Muscle layer of colon (tissue), 2 donors: ENCODE measurements at regions not wholly inside any gene's neighbourhood (a gene's known extent, or its start where the extent isn't known, plus 50 kb on each side); places are given as distances from the start of the nearest gene placed in this dataset.
"Not testable (repeated sequence)": the region's sequence is repeated elsewhere in the genome, so short reads cannot be mapped to it uniquely, and the experiment has no call there.

Source experiments
- H3K27ac ChIP-seq: one replicate; pipeline ENCODE4 v1.7.0; 2013; ENCODE audit warnings: low read depth, mild to moderate bottlenecking, low read length, moderate library complexity
- H3K27me3 ChIP-seq, 2 donors: one replicate each; pipeline ENCODE4 v1.7.0; 2013; ENCODE audit warnings: low read length in 2 of 2, mild to moderate bottlenecking in 2 of 2; ENCODE audit not compliant: insufficient read depth in 2 of 2, control insufficient read depth in 1 of 2
- H3K36me3 ChIP-seq: one replicate; pipeline ENCODE4 v1.7.0; 2013; ENCODE audit warnings: mild to moderate bottlenecking, low read length; ENCODE audit not compliant: insufficient read depth
- H3K4me1 ChIP-seq: one replicate; pipeline ENCODE4 v1.7.0; 2013; ENCODE audit warnings: mild to moderate bottlenecking, low read length; ENCODE audit not compliant: insufficient read depth
- H3K4me3 ChIP-seq, 2 donors: one replicate each; pipeline ENCODE4 v1.7.0; 2013; ENCODE audit warnings: low read length in 2 of 2, low read depth in 1 of 2, mild to moderate bottlenecking in 1 of 2, moderate library complexity in 1 of 2
- H3K9ac ChIP-seq: one replicate; pipeline ENCODE4 v1.7.0; 2013; ENCODE audit warnings: low read length
- H3K9me3 ChIP-seq: one replicate; pipeline ENCODE4 v1.7.0; 2013; ENCODE audit warnings: mild to moderate bottlenecking, low read length
- donor health status: abdominal sarcoma.
- donor health status: Adenocarcinoma of cecum.

DNA sequence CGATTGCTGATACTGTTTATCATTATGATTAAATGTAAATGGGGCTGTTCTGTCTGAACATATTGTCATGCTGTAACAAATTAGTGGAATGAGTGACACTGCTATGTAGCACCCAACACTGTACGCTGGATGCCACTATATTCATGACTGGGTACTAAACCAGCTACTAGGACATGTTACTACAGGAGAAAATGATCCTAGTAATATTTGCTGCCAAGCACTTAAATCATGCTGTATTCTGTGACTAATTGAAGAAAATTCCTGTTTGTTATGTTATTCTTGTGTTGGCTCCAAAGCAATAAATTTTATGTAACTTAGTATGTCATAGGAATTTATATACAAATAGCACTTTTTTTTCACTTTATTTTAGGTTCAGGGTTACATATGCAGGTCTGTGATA, 804.2 kb downstream of the CENPC start:
- Histone ChIP-seq H3K9me3 (no peaks in the 10 kb centered on the region), H3K4me3 (no peak overlapping the region), H3K9ac (no peak overlapping the region), H3K27me3 (no peaks in the 10 kb centered on the region), H3K4me1 (no peaks in the 10 kb centered on the region), H3K27ac (no peak overlapping the region), H3K36me3 (no peaks in the 10 kb centered on the region)

DNA sequence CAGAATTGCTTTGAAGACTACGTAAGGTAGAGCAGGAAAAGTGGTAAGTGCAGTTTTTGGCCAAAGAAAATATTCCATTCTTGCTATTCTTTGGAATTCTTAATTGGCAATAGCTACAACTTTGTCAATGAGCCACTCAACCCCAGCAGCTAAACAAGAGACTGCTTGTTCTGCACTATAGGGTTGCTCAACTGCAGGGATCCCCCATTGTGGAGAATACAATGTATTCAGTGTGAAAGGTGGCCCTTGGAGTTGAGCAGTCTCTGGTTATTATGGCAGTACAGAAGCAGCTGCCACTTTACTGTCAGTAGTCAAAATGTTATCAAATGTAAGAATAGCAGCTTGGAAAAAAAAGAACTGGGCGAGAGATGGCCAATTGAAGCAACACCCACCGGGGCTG, 808.7 kb downstream of the CENPC start:
- Histone ChIP-seq H3K4me1 (no peaks in the 10 kb centered on the region), H3K27me3 (no peaks in the 10 kb centered on the region), H3K36me3 (no peaks in the 10 kb centered on the region), H3K4me3 (no peak overlapping the region), H3K27ac (no peak overlapping the region), H3K9me3 (no peaks in the 10 kb centered on the region), H3K9ac (no peak overlapping the region)

DNA sequence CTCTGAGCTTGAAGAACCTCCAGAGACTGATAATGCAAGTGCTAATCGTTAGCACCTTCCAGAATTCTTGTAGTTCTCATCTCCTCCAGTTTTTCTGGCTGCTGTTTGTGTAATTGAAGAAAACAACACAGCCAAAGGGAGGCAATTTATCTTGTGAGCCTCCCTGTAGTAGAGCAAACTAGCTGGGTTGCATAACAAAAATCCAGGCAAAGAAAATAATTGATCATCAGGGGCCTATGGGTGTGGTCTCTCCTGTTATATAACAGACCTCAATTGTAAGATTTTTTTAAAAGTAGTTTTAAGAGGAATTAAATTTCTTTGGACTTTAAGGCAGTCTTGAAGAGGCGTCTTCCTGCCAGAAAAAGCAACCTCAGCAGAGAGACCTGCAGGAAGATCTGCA, 817.0 kb downstream of the CENPC start:
- no peak overlapping the region for H3K27ac ChIP-seq
- H3K9ac ChIP-seq: no peak overlapping the region
- no peak overlapping the region for H3K4me3 ChIP-seq
- H3K4me1 ChIP-seq: peaks cover 4% of the 10 kb centered on the region
- no peaks in the 10 kb centered on the region for H3K36me3 ChIP-seq
- H3K9me3 ChIP-seq: no peaks in the 10 kb centered on the region
- no peaks in the 10 kb centered on the region for H3K27me3 ChIP-seq

DNA sequence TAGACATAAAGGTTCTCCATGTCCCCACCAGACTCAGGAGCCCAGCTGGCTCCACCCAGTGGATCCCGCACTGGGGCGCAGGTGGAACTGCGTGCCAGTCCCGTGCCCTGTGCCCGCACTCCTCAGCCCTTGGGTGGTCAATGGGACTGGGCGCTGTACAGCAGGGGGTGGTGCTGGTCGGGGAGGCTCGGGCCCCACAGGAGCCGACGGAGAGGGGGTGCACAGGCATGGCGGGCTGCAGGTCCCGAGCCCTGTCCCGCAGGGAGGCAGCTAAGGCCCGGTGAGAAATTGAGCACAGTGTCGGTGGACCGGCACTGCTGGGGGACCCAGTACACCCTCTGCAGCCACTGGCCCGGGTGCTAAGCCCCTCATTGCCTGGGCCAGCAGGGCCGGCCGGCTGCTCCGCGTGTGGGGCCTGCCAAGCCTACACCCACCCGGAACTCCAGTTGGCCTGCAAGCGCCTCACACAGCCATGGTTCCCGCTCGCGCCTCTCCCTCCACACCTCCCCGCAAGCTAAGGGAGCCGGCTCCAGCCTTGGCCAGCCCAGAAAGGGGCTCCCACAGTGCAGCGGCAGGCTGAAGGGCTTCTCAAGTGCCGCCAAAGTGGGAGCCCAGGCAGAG, 832.9 kb downstream of the CENPC start:
- not testable (repeated sequence) for H3K27ac ChIP-seq, H3K4me1 ChIP-seq, H3K4me3 ChIP-seq, H3K27me3 ChIP-seq, H3K9ac ChIP-seq, H3K9me3 ChIP-seq, H3K36me3 ChIP-seq

DNA sequence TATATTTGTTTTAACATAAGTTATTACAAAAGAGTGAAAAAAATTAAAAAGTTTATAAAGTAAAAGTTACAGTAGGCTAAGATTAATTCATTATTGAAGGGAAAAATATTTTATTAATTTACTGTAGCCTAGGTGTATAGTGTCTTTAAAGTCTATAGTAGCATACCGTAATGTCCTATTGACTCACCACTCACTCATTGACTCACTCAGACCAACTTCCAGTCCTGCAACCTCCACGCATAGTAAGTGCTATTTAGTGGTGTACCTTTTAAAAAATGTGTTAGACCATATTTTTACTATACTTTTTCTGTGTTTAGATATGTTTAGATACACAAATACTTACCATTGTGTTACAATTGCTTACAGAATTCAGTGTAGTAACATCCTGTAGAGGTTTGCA, 841.1 kb downstream of the CENPC start:
- Histone ChIP-seq H3K9ac (no peak overlapping the region), H3K36me3 (no peaks in the 10 kb centered on the region), H3K4me1 (no peaks in the 10 kb centered on the region), H3K4me3 (no peak overlapping the region), H3K27ac (no peak overlapping the region), H3K9me3 (no peaks in the 10 kb centered on the region), H3K27me3 (no peaks in the 10 kb centered on the region)

DNA sequence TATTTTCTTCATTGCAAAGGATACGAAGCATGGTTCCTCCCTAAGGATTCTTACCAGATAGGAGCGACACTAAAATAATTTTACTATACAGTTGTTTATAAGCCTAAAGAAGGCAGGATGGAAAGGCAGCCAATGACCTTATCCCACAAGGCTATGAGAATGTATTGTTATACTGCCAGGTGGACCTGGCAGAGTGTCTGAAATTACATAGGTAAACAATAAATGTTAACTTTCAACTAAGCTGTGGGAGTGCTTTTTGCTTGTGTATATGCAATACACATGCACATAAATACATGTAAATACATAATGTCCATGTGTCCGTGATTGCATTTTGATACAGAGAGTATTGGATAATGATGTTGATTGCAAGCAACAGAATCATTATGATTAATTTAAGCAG, 850.6 kb downstream of the CENPC start:
- Histone ChIP-seq H3K27ac (no peak overlapping the region), H3K9me3 (no peaks in the 10 kb centered on the region), H3K27me3 (no peaks in the 10 kb centered on the region), H3K9ac (no peak overlapping the region), H3K36me3 (no peaks in the 10 kb centered on the region), H3K4me1 (peaks cover 5% of the 10 kb centered on the region), H3K4me3 (no peak overlapping the region)

DNA sequence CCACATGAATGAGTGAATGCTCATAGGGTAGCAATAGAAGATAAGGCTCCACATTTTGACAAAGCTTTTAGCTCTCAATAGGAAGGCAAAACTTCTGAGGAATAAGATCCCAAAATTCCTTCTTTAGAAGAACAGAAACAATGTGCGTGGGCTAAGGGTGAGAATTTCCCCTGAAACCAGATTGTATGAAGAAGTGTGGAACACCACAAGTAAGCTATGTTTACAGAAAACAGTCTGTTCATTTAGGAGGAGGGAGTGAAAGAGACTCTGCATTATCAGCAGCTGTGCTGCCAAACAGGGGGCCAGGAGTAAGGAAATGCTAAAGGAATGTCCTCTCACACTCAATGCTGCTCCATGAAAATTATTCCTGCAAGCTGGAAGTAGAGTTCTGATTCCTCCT, 851.6 kb downstream of the CENPC start:
- Histone ChIP-seq H3K36me3 (no peaks in the 10 kb centered on the region), H3K9ac (no peak overlapping the region), H3K4me1 (peaks cover 5% of the 10 kb centered on the region), H3K9me3 (no peaks in the 10 kb centered on the region), H3K27ac (no peak overlapping the region), H3K27me3 (no peaks in the 10 kb centered on the region), H3K4me3 (no peak overlapping the region)

- H3K27me3 ChIP-seq: no peaks in the 10 kb centered on the region
- H3K4me3 ChIP-seq: no peak overlapping the region
- peaks cover 5% of the 10 kb centered on the region for H3K4me1 ChIP-seq
These were observed 854.2 kb downstream of the CENPC start for GRCh38 chr4:66691101-66691500.

DNA sequence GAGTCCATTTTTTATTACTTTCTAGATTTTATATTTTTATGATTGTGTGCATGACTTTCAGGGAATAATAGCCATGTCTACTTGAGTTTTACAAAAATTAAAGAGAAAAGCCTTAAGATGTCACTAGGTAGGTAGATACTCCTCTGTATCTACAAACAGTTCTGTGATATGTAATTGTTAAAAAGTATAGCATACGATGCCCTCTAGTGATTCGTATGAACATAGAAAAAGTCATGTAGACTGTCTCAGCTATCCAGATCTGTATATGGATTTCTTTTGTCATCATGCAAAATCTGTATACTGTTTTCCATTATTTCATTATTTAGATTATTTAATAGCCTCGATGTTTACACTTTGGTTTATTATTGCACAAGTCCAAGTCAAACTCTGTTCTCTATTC, 856.6 kb downstream of the CENPC start:
- Histone ChIP-seq H3K27me3 (no peaks in the 10 kb centered on the region), H3K36me3 (no peaks in the 10 kb centered on the region), H3K9ac (no peak overlapping the region), H3K4me1 (peaks cover 1% of the 10 kb centered on the region), H3K9me3 (no peaks in the 10 kb centered on the region), H3K27ac (no peak overlapping the region), H3K4me3 (no peak overlapping the region)

More at GRCh38 chr4:66691101-66691500, 854.2 kb downstream of the CENPC start:
- Histone ChIP-seq H3K27ac (no peak overlapping the region), H3K9me3 (no peaks in the 10 kb centered on the region), H3K36me3 (no peaks in the 10 kb centered on the region), H3K9ac (no peak overlapping the region)

DNA sequence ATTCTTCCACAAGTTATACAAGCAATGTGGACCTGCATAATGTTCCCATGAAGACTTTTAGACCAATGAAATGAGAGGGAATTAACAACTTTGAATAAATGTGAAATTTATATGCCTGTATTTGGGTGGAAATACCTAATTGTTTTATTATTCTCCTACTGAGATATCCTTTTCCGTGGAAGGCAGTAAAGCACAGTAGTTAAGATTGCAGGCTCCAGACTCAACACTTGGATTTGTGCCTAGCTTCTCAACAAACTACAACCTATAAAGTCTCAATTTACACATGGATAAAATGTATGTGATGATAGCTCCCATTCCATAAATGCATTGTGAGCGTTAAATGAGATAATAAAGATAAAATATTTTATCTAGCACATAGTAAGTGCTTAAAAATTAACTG, 857.8 kb downstream of the CENPC start:
- no peaks in the 10 kb centered on the region for H3K4me1 ChIP-seq
- no peaks in the 10 kb centered on the region for H3K27me3 ChIP-seq
- H3K9ac ChIP-seq: no peak overlapping the region
- H3K36me3 ChIP-seq: no peaks in the 10 kb centered on the region
- H3K4me3 ChIP-seq: no peak overlapping the region
- no peaks in the 10 kb centered on the region for H3K9me3 ChIP-seq
- H3K27ac ChIP-seq: no peak overlapping the region

DNA sequence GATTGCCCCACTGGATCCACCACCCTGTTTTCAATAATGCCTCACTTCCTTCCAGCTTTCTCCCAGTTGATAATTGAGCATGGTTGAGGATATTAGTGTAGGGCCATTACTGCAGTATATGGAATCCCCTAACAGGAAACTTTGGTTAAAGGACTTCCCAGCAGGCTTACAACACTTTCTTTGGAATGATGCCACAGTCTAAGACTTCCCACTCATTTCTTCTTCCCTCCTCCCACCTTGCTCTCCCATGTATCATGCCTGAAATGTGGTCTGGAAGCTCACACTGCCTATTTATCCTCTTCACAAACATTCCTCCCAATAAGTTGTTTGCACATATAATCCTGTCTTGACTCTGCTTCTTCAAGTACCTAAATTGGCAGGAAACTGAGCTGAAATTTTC, 863.3 kb downstream of the CENPC start:
- H3K4me1 ChIP-seq: no peaks in the 10 kb centered on the region
- no peaks in the 10 kb centered on the region for H3K27me3 ChIP-seq
- no peak overlapping the region for H3K9ac ChIP-seq
- no peaks in the 10 kb centered on the region for H3K36me3 ChIP-seq
- no peak overlapping the region for H3K4me3 ChIP-seq
- no peaks in the 10 kb centered on the region for H3K9me3 ChIP-seq
- no peak overlapping the region for H3K27ac ChIP-seq

- Histone ChIP-seq H3K36me3 (no peaks in the 10 kb centered on the region), H3K9ac (no peak overlapping the region), H3K27me3 (no peaks in the 10 kb centered on the region), H3K4me1 (no peaks in the 10 kb centered on the region), H3K9me3 (no peaks in the 10 kb centered on the region), H3K27ac (no peak overlapping the region), H3K4me3 (no peak overlapping the region)
These were observed 878.1 kb downstream of the CENPC start for GRCh38 chr4:66667249-66667648.
